Psoas muscle (tissue), 7 donors: ENCODE measurements at regions not wholly inside any gene's neighbourhood (a gene's known extent, or its start where the extent isn't known, plus 50 kb on each side); places are given as distances from the start of the nearest gene placed in this dataset.

ENCODE experiments used
- ATAC-seq, 4 donors: fragments of 200-7000 bp; cut with Tn5 transposase; one replicate each; pipeline ENCODE4 v1.9.1; 2020; ENCODE audit warnings: moderate library complexity in 3 of 4, mild to moderate bottlenecking in 2 of 4
- DNase-seq, 2 donors: peaks; one replicate each; pipeline ENCODE4 v3.0.0-alpha.2; 2020
- H3K27ac ChIP-seq: fragments of 200-600 bp; one replicate; pipeline ENCODE4 v1.8.0; 2022
- H3K27me3 ChIP-seq, 3 donors: fragments of 200-600 bp in 1 of 3; one replicate each; pipeline versions ENCODE4 v1.6.1 to v1.8.0; 2013 to 2022; ENCODE audit warnings: low read length in 2 of 3, mild to moderate bottlenecking in 2 of 3, moderate library complexity in 1 of 3; ENCODE audit not compliant: insufficient read depth in 3 of 3
- H3K36me3 ChIP-seq, 2 donors: fragments of 200-600 bp in 1 of 2; one replicate each; pipeline versions ENCODE4 v1.6.1 to v1.8.0; 2013 to 2022; ENCODE audit warnings: low read depth in 1 of 2, mild to moderate bottlenecking in 1 of 2, moderate library complexity in 1 of 2; ENCODE audit not compliant: insufficient read depth in 1 of 2
- H3K4me1 ChIP-seq: fragments of 200-600 bp; one replicate; pipeline ENCODE4 v1.8.0; 2022
- H3K4me3 ChIP-seq: fragments of 200-600 bp; one replicate; pipeline ENCODE4 v1.8.0; 2022; ENCODE audit warnings: mild to moderate bottlenecking
- H3K9me3 ChIP-seq: fragments of 200-600 bp; one replicate; pipeline ENCODE4 v1.8.0; 2022
- CTCF ChIP-seq: fragments of 200-600 bp; IDR thresholded peaks from one replicate; pipeline ENCODE4 v1.8.0; 2022; ENCODE audit warnings: antibody characterized with exemption
- whole genome bisulfite sequencing, 3 donors: extraction: QIAGEN DNeasy Blood & Tissue Kit; methylation state at CpG; one replicate each; pipeline versions ENCODE4 v1.1.6 to v1.1.7; 2013; 5-methylcytosine and 5-hydroxymethylcytosine counted together
- intact Hi-C, 2 donors: fragments of 100-400 bp; cut with DNase I; formaldehyde crosslinking; loops; one replicate each; pipeline versions ENCODE4 v1.11.0 to v1.14.2; 2022
- donor health status: healthy with polysubstance abuse.
- donor health status: DM: no; HTN: no; CAD: no; lungs with moderate emphysema.
- donor health status: Bipolar disorder and iron deficiency.
- donor health status: healthy.
- donor health status: DM: yes; HTN: yes; CAD: no.
- donor health status: DM: no; HTN: no; CAD: no.
- donor health status: DM: yes; HTN: yes; CAD: no.

- no peak for TF ChIP-seq CTCF
- no peaks in the 10 kb centered on the region for H3K9me3 ChIP-seq
- H3K27me3 ChIP-seq, result peaks cover 0 to 4% (median 0%) of the 10 kb centered on the region in 3 donors
- H3K27ac ChIP-seq, result no peak overlapping the region
- H3K4me1 ChIP-seq, result no peaks in the 10 kb centered on the region
- no peak overlapping the region for H3K4me3 ChIP-seq
- H3K36me3 ChIP-seq, result no peaks in the 10 kb centered on the region
- DNase-seq (no peak), ATAC-seq (no peak)
- intact Hi-C loops, result loop anchor here in 1 of 2 donors (5.0 kb wide), 1 partner anchor 128 kb away; the partner anchor contains the start of gene JCAD
- 90 to 100% (median 98%) methylated on average over 1 of the region's 1 CpG for WGBS, 3 donors
Observed at GRCh38 chr10:30185341-30185740, 126.0 kb upstream of the JCAD start.

- H3K9me3 ChIP-seq, result no peaks in the 10 kb centered on the region
- H3K27me3 ChIP-seq, result peaks cover 0 to 4% (median 0%) of the 10 kb centered on the region in 3 donors
- WGBS, 3 donors, result 69 to 74% (median 74%) methylated on average over 7 of the region's 7 CpGs
- no peaks in the 10 kb centered on the region for H3K4me1 ChIP-seq
- H3K4me3 ChIP-seq, result no peak overlapping the region
- ATAC-seq, result no peak
- H3K27ac ChIP-seq, result no peak overlapping the region
- TF ChIP-seq CTCF, result no peak
- H3K36me3 ChIP-seq, result no peaks in the 10 kb centered on the region
- intact Hi-C loops, result loop anchor here in 1 of 2 donors (5.0 kb wide), 1 partner anchor 127 kb away; the partner anchor contains the start of gene JCAD
- DNase-seq, result no peak
Observed at GRCh38 chr10:30184397-30185033, 125.1 kb upstream of the JCAD start.

GRCh38 chr10:30183055-30183402 lies 123.6 kb upstream of the JCAD start:
- ATAC-seq, result no peak
- WGBS, 3 donors, result 61 to 66% (median 62%) methylated on average over 9 of the region's 9 CpGs
- Histone ChIP-seq H3K36me3 (no peaks in the 10 kb centered on the region), H3K4me1 (no peaks in the 10 kb centered on the region), H3K4me3 (no peak overlapping the region), H3K27ac (no peak overlapping the region), H3K9me3 (no peaks in the 10 kb centered on the region), H3K27me3 (peaks cover 0 to 4% (median 0%) of the 10 kb centered on the region in 3 donors)
- intact Hi-C loops, result no loop called here
- no peak for DNase-seq
- TF ChIP-seq CTCF, result no peak

GRCh38 chr10:30182191-30183054 lies 123.0 kb upstream of the JCAD start:
- WGBS, 3 donors, result 47 to 54% (median 48%) methylated on average over 25 of the region's 25 CpGs
- no peak for TF ChIP-seq CTCF
- peak in 1 of 2 donors; percentile 33 for DNase-seq
- H3K4me3 ChIP-seq, result no peak overlapping the region
- peak overlapping the region; percentile 27 for H3K27ac ChIP-seq
- no peaks in the 10 kb centered on the region for H3K36me3 ChIP-seq
- H3K4me1 ChIP-seq, result no peaks in the 10 kb centered on the region
- H3K9me3 ChIP-seq, result no peaks in the 10 kb centered on the region
- peak in 1 of 4 donors; percentile 61 for ATAC-seq
- intact Hi-C loops, result no loop called here
- peaks cover 0 to 4% (median 0%) of the 10 kb centered on the region in 3 donors for H3K27me3 ChIP-seq
